Adrenal gland (tissue), 9 donors: ENCODE measurements at regions not wholly inside any gene's neighbourhood (a gene's known extent, or its start where the extent isn't known, plus 50 kb on each side); places are given as distances from the start of the nearest gene placed in this dataset.

Source experiments
- DNase-seq, 7 donors: peaks; one replicate each; pipeline ENCODE4 v3.0.0-alpha.2; 2019 to 2020
- H3K27ac ChIP-seq, 5 donors: fragments of 200-600 bp; sonication (generic) in 4 of 5; 1 replicate in 3 of 5; 2 replicates in 2 of 5; pipeline versions ENCODE4 v1.5.1 to v1.8.0; 2016 to 2020; ENCODE audit warnings: mild to moderate bottlenecking in 1 of 5
- H3K27me3 ChIP-seq: fragments of 200-600 bp; 2 replicates; pipeline ENCODE4 v1.8.0; 2021
- H3K36me3 ChIP-seq, 2 donors: fragments of 200-600 bp; replicated peaks in 1 of 2; 1 replicate in 1 of 2; 2 replicates in 1 of 2; pipeline versions ENCODE4 v1.5.1 to v1.8.0; 2018 to 2022
- H3K4me1 ChIP-seq, 2 donors: fragments of 200-600 bp; replicated peaks in 1 of 2; 1 replicate in 1 of 2; 2 replicates in 1 of 2; pipeline versions ENCODE4 v1.5.1 to v1.8.0; 2018 to 2021
- H3K4me3 ChIP-seq, 4 donors: fragments of 200-600 bp; sonication (generic) in 3 of 4; one replicate each; pipeline ENCODE4 v1.5.1; 2016 to 2018
- H3K9me3 ChIP-seq, 3 donors: fragments of 200-600 bp; sonication (generic) in 1 of 3; replicated peaks in 1 of 3; 1 replicate in 2 of 3; 2 replicates in 1 of 3; pipeline versions ENCODE4 v1.5.1 to v1.8.0; 2016 to 2021
- CTCF ChIP-seq, 6 experiments: fragments of 450-650 bp in 4 of 6; fragments of 200-600 bp in 2 of 6; sonication (generic) in 1 of 6; IDR thresholded peaks; 1 replicate in 5 of 6; 2 replicates in 1 of 6; pipeline versions ENCODE4 v1.5.1 to v1.8.0; 2016 to 2021; ENCODE audit warnings: antibody characterized with exemption in 6 of 6, mild to moderate bottlenecking in 2 of 6, moderate library complexity in 1 of 6
- POLR2A ChIP-seq, 2 donors: fragments of 450-650 bp; IDR thresholded peaks; one replicate each; pipeline ENCODE4 v1.6.1; 2017; ENCODE audit warnings: antibody characterized with exemption in 2 of 2, mild to moderate bottlenecking in 2 of 2, moderate library complexity in 1 of 2
- WGBS, 4 donors: extraction: QIAGEN DNeasy Blood & Tissue Kit in 2 of 4; methylation state at CpG; one replicate each; pipeline versions ENCODE4 v1.1.5 to v1.1.7; 2013 to 2017; 5-methylcytosine and 5-hydroxymethylcytosine counted together
- intact Hi-C, 2 donors: fragments of 100-400 bp; cut with DNase I; formaldehyde crosslinking; loops; one replicate each; pipeline versions ENCODE4 v1.14.1 to v1.15.0; 2022 to 2023
- donor health status: healthy with polysubstance abuse.
- donor health status: Bipolar disorder and iron deficiency.
- donor health status: DM: yes; HTN: yes; CAD: no.
- donor health status: DM: no; HTN: no; CAD: no.
- donor health status: DM: no; HTN: no; CAD: no.

- WGBS, 4 donors, result 69 to 77% (median 72%) methylated on average over 14 of the region's 14 CpGs
- H3K4me1 ChIP-seq, result no peaks in the 10 kb centered on the region
- DNase-seq, result peak in 2 of 7 donors; percentile 2 to 25
- H3K27ac ChIP-seq, result no peak overlapping the region
- H3K4me3 ChIP-seq, result no peak overlapping the region
- no peaks in the 10 kb centered on the region for H3K36me3 ChIP-seq
- no peak for TF ChIP-seq POLR2A (IDR thresholded peaks at IDR 0.05)
- no peak for TF ChIP-seq CTCF (IDR thresholded peaks at IDR 0.05)
- H3K27me3 ChIP-seq, result peaks cover 11% of the 10 kb centered on the region
- intact Hi-C loops, result no loop called here
- no peaks in the 10 kb centered on the region for H3K9me3 ChIP-seq
Measured at GRCh38 chr6:168148231-168148849, 69.3 kb upstream of the FRMD1 start.

- H3K27ac ChIP-seq, result no peak overlapping the region
- no peaks in the 10 kb centered on the region for H3K9me3 ChIP-seq
- 55 to 67% (median 65%) methylated on average over 4 of the region's 4 CpGs for WGBS, 4 donors
- no peaks in the 10 kb centered on the region for H3K4me1 ChIP-seq
- H3K4me3 ChIP-seq, result no peak overlapping the region
- no peaks in the 10 kb centered on the region for H3K36me3 ChIP-seq
- peaks cover 11% of the 10 kb centered on the region for H3K27me3 ChIP-seq
- TF ChIP-seq CTCF (IDR thresholded peaks at IDR 0.05) (no peak), POLR2A (IDR thresholded peaks at IDR 0.05) (no peak)
- intact Hi-C loops, result no loop called here
- DNase-seq, result peak in 2 of 7 donors; percentile 0 to 13
Measured at GRCh38 chr6:168147205-168147738, 68.3 kb upstream of the FRMD1 start.

- Histone ChIP-seq H3K9me3 (no peaks in the 10 kb centered on the region), H3K36me3 (no peaks in the 10 kb centered on the region), H3K4me3 (no peak overlapping the region), H3K27me3 (peaks cover 11% of the 10 kb centered on the region), H3K4me1 (no peaks in the 10 kb centered on the region), H3K27ac (no peak overlapping the region)
- peak in 1 of 7 donors; percentile 34 for DNase-seq
- TF ChIP-seq POLR2A (IDR thresholded peaks at IDR 0.05) (no peak), CTCF (IDR thresholded peaks at IDR 0.05) (no peak)
- 69 to 80% (median 73%) methylated on average over 9 to 12 of the region's 12 CpGs for WGBS, 4 donors
- intact Hi-C loops, result no loop called here
Measured at GRCh38 chr6:168145747-168146596, 67.0 kb upstream of the FRMD1 start.

GRCh38 chr6:168139121-168139520, 60.1 kb upstream of the FRMD1 start:
- H3K36me3 ChIP-seq, result no peaks in the 10 kb centered on the region
- intact Hi-C loops, result loop anchor here in 1 of 2 donors (10.0 kb wide), 1 partner anchor 234 kb away; no protein-coding TSS in a partner anchor
- H3K4me3 ChIP-seq, result no peak overlapping the region
- H3K27ac ChIP-seq, result no peak overlapping the region
- no peaks in the 10 kb centered on the region for H3K4me1 ChIP-seq
- TF ChIP-seq POLR2A (IDR thresholded peaks at IDR 0.05), result no peak
- no peak for TF ChIP-seq CTCF (IDR thresholded peaks at IDR 0.05)
- peak in 2 of 7 donors; percentile 3 to 11 for DNase-seq
- 72 to 81% (median 75%) methylated on average over 4 of the region's 4 CpGs for WGBS, 4 donors
- H3K27me3 ChIP-seq, result no peaks in the 10 kb centered on the region
- H3K9me3 ChIP-seq, result no peaks in the 10 kb centered on the region
